NCI-H510A treated with DMSO at 0.1 percent for 48 hours (cell line): ENCODE measurements at regions not wholly inside any gene's neighbourhood (a gene's known extent, or its start where the extent isn't known, plus 50 kb on each side); places are given as distances from the start of the nearest gene placed in this dataset.
"Not testable (repeated sequence)": the region's sequence is repeated elsewhere in the genome, so short reads cannot be mapped to it uniquely, and the experiment has no call there.

Experiments
- DNase-seq: peaks from one replicate; lab custom pipeline; 2025; lab: John Stamatoyannopoulos, UW

DNA sequence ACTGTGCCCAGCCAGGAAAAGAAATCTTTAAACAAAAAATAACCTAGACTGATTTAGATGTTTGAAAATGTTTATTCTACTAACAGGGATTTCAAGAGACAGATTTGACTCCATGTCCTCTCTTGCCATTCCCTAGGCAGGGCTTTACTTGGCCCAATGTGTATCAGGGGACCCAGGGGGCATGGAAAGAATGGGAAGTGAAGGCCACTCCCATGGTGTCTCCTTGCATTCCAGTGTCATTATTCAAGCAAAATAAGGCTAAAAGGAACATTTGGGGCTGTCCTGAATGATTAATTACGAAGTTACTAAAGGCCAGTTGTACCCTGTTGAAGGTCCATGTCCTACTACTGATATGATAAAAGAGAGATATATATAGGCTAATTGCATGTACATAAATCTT, 151.9 kb upstream of the ATF7IP start:
- DNase-seq: no peak

DNA sequence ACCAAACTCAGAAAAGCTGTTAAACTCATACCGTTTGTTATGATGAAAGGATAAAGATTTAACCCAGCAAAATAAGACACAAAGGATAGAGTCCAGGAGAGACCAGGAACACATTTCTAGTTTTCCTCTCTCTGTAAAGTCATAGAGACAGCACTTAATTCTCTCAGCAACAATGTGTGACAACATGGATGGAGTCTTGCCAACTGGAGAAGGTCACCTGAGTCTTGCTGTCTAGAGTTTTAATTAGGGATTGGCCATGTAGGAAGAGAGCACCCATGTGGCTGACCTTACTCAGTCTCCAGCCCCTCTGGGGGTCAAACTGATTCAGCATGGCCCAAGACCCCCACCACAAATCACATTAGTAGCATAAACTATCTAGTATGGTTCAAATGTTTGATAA, 151.0 kb upstream of the ATF7IP start:
- DNase-seq: no peak

DNA sequence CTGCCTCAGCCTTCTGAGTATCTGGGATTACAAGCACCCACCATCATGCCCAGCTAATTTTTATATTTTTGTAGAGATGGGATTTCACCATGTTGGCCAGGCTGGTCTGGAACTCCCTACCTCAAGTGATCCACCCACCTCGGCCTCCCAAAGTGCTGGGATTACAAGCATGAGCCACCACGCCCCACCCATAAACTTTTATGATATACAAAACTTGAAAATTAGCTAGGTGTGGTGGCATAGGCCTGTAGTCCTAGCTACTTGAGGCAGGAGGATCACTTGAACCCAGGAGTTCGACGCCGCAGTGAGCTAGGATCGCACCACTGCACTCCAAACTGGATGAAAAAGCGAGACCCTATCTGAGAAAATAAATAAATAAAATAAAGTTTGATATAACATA, 149.5 kb upstream of the ATF7IP start:
- DNase-seq: not testable (repeated sequence)

DNA sequence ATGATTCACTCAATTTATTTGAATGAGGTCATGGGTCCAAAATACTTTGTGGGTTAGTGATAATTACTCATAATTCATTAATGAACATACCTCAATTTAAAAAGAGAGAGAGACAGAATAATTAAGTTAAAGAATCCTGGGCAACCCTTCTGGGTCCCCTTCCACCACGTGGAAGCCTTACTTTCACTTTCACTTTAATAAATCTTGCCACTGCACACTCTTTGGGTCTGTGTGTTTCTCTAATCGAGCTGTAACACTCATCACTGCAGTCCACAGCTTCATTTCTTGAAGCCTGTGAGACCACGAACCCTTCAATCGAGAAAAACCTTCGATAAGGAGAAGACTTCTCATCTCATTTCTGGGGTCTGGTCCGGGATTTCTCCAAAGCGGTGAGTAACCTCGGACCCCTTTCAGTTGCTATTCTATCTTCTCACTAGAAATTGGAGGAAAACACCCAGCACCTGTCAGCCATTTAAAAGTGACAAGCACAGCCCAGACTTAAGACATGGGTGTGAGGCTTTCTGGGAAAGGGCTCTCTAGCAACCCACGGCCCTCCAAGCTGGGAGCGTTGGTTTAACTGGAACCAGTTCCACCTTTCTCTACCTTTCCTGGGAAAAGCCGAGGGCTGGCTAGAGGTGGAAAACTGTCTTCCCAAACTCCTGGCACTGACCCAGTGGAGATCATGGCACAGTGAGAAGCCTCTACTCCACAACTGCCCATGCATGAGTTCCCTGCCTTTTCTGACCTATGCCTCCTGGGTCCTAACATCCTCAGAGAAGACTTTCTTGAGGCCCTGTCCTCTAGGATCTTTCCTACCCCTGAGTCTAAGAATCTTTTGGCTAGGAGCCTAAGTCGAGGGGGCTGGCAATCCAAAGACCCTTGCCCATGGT, 148.8 kb upstream of the ATF7IP start:
- no peak for DNase-seq

GRCh38 chr12:14219156-14219555, 146.3 kb upstream of the ATF7IP start:
- no peak for DNase-seq

DNA sequence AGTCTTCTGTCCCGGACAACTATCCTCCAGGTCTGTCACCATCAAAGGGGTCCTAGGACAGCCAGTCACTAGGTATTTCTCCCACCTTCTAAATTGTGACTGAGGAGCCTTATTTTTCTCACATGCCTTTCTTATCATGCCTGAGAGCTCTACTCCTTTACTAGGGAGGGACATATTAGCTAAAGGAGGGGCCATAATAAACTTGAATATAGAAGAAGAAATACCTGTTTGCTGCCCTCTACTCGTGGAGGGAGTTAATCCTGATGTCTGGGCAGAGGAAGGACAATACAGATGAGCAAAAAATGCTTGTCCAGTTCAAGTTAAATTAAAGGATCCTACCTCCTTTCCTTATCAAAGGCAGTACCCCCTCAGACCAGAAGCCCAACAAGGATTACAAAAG, 145.8 kb upstream of the ATF7IP start:
- DNase-seq: not testable (repeated sequence)

DNA sequence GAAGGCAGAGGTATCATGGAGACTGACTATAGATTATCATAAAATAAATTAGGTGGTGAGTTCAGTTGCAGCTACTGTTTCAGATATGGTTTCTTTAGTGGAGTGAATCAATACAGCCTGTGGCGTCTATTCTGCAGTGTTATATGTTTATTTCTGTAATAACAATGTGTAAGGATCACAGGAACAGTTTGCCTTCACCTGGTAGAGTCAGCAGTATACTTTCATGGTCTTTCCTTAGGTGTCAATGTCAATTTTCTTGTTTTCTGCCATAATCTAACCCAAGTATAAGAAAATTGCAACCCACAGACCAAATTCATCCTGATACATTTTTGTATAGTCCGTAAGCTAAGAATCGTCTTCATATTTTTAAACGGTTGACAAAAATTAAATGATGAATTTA, 140.4 kb upstream of the ATF7IP start:
- DNase-seq: no peak

GRCh38 chr12:14235176-14235575, 130.3 kb upstream of the ATF7IP start:
- not testable (repeated sequence) for DNase-seq

DNA sequence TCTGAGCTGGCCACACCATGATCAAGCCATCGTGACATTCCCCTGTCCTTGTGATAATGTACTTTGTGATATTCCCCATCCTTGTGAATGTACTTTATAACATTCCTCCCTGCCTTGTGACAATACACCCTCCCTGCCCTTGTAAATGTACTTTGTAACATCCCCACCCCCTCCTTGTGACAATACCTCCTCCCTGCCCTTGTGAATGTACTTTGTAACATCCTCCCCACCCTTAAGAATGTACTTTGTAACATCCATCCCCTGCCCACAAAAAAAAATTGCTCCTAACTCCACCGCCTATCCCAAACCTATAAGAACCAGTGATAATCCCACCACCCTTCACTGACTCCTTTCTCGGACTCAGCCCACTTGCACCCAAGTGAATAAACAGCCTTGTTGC, 128.8 kb upstream of the ATF7IP start:
- not testable (repeated sequence) for DNase-seq

DNA sequence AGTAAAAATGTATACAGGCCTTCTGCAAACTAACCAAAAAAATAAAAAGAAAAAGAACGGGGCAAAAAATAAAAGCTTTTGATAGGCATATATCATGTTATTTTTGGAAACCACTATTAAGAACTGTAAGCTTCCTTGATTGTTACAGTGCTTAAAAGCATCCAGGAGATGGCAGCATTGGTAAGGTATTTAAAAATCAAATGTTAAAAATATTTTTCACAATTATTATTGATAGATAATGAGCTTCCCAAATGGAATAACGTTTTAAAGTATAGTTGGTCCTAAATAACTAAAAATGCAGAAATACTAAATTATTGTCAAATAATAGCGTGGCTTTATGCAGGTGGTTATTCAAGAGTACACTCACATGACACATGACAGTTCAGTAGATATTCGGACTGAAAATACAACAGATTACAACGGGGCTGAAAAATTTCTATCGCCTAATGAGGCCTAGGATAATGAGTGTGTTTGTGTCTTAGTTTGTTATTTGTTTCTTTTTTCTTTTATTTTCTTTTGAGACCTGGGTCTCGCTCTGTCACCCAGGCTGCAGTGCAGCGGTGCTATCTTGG, 127.2 kb upstream of the ATF7IP start:
- DNase-seq: peak; percentile 40

DNA sequence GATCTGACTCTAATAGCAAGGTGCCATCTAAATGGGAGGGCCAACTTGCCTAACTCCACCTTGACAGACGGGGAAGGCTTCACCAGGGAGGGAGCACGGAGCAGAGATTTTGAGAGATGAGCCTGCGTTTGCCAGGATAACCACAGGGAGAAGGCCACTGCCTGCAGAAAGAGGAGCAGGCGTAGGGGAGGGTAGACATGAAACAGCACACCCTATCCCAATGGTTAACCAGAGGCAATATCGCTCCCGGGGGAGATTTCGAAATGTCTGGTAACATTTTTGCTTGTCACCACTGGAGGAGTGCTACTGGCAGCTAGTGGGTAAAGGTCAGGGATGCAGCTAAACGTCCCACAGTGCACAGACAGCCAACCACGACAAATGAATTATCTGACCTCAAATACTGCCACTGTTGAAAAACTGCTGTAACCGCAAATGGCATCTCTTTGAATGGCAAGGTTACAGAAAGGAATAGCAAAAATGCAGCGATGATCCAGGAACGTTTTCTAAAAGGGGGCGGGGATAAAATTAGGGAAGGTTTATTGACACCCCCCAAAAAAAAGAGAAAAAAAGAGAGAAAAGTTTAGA, 126.0 kb upstream of the ATF7IP start:
- DNase-seq: no peak

GRCh38 chr12:14239935-14240872, 125.3 kb upstream of the ATF7IP start:
- no peak for DNase-seq

- DNase-seq: no peak
Measured at GRCh38 chr12:14240873-14241220, 124.6 kb upstream of the ATF7IP start.

DNA sequence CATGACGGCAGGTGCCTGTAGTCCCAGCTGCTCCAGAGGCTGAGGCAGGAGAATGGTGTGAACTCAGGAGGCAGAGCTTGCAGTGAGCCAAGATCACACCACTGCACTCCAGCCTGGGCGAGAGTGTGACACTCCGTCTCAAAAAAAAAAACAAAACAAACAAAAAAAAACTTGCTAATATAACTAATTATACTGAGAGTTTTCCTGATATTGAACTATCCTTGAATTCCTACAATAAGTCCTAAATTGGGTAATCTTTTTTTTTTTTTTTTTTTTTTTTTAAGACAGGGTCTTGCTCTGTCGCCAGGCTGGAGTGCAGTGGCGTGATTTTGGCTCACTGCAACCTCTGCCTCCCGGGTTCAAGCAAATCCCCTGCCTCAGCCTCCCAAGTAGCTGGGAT, 122.7 kb upstream of the ATF7IP start:
- DNase-seq: not testable (repeated sequence)

GRCh38 chr12:14243941-14244340, 121.5 kb upstream of the ATF7IP start:
- DNase-seq: no peak

DNA sequence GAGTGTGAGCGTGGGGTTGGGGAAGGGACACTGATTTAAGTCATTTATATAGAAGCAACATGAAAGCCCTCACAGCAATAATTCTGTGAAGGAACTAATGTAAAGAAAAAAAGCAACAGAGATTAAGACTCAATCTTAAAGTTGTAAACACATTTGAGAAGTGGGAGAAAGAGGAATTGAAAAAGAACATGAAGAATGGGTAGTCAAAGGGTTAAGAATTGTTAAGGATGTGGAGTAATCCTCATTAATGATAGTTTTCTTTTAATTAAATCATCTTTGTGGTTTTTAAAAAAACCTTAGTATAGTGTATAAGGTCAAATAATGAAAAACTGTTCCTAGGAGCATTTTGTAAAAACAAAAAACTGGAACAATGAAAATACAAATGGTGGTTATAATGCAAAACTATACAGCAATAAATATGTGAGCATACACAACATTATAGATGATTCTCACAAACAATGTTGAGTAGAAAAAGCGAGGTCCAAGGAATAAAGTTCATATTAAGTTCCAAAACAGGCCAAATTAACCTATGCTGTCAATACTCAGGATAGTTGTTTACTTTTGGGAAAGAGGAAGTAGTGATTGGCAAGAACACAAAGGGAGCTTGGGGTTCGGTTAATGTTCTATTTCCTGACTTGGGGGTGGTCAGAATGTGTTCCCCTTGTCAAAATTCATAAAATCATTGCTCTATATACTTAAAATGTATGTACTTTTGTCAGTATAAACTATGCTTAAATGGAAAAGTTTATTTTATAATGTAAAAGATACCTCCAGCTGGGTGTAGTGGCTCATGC, 120.4 kb upstream of the ATF7IP start:
- no peak for DNase-seq

- DNase-seq: no peak
Measured at GRCh38 chr12:14247166-14247565, 118.3 kb upstream of the ATF7IP start.

DNA sequence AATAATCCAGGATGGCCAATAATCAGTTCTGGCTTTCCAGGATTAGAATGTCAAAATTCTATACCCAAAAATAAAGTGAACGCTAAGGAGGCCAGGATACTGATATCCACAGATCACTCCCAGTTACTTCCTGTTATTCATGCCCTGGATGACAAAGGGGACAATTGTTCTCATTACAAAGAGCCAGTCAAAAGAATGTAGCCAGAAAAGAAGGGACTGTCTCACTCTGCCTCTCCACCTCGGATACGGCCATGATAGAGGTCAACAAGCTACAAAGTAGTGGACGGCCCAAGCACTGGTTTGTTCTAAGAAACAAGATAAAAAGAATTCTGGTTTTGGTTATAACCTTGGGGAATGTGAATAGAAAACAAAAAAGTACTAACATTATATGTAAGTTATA, 116.1 kb upstream of the ATF7IP start:
- DNase-seq: no peak

GRCh38 chr12:14252697-14253096, 112.8 kb upstream of the ATF7IP start:
- no peak for DNase-seq

- no peak for DNase-seq
Measured at GRCh38 chr12:14253496-14253895, 112.0 kb upstream of the ATF7IP start.

DNA sequence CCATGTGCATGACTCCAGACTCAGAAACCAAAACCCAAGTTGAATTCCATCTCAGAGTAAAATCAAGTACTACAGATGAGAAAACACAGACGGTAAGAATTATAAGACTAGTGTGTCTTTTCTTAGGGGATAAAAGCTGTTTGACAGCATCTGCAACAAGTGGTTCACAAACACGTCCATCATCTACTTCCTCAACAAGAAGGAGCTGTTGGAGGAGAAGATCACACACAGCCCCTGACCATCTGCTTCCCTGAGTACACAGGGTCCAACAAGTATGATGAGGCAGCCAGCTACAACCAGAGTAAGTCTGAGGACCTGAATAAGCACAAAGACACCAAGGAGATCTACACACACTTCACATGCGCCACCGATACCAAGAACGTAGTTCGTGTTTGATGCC, 110.7 kb upstream of the ATF7IP start:
- no peak for DNase-seq
